Heart right ventricle (tissue), 16 donors: ENCODE measurements at regions not wholly inside any gene's neighbourhood (a gene's known extent, or its start where the extent isn't known, plus 50 kb on each side); places are given as distances from the start of the nearest gene placed in this dataset.

ENCODE experiments used
- ATAC-seq, 8 donors: fragments of 200-7000 bp; cut with Tn5 transposase; one replicate each; pipeline ENCODE4 v1.9.1; 2020; ENCODE audit warnings: mild to moderate bottlenecking in 8 of 8, moderate library complexity in 8 of 8, moderate number of reproducible peaks in 1 of 8
- DNase-seq, 2 donors: peaks; one replicate each; pipeline ENCODE4 v3.0.0-alpha.2; 2020
- H3K27ac ChIP-seq, 10 donors: fragments of 200-600 bp; sonication (generic) in 2 of 10; one replicate each; pipeline versions ENCODE4 v1.5.0 to v1.8.0; 2020 to 2022; ENCODE audit warnings: mild to moderate bottlenecking in 3 of 10
- H3K27me3 ChIP-seq, 7 donors: fragments of 200-600 bp; one replicate each; pipeline ENCODE4 v1.8.0; 2021 to 2022; ENCODE audit warnings: mild to moderate bottlenecking in 2 of 7
- H3K36me3 ChIP-seq, 9 donors: fragments of 200-600 bp; sonication (generic) in 1 of 9; one replicate each; pipeline versions ENCODE4 v1.5.0 to v1.8.0; 2020 to 2022; ENCODE audit warnings: mild to moderate bottlenecking in 2 of 9
- H3K4me1 ChIP-seq, 9 donors: fragments of 200-600 bp; sonication (generic) in 1 of 9; one replicate each; pipeline versions ENCODE4 v1.5.0 to v1.8.0; 2020 to 2022; ENCODE audit warnings: mild to moderate bottlenecking in 4 of 9
- H3K4me3 ChIP-seq, 10 donors: fragments of 200-600 bp; sonication (generic) in 2 of 10; one replicate each; pipeline versions ENCODE4 v1.5.0 to v1.8.0; 2020 to 2022; ENCODE audit warnings: mild to moderate bottlenecking in 7 of 10, moderate library complexity in 2 of 10
- H3K9me3 ChIP-seq, 11 donors: fragments of 200-600 bp in 10 of 11; sonication (generic) in 2 of 11; one replicate each; pipeline versions ENCODE4 v1.5.0 to v1.8.0; 2013 to 2022; ENCODE audit warnings: mild to moderate bottlenecking in 2 of 11, control low read depth in 1 of 11, moderate library complexity in 1 of 11
- WGBS, 2 donors: extraction: QIAGEN DNeasy Blood & Tissue Kit; methylation state at CpG; one replicate each; pipeline ENCODE4 v1.1.7; 2013; ENCODE audit warnings: inconsistent platforms in 1 of 2; 5-methylcytosine and 5-hydroxymethylcytosine counted together
- intact Hi-C, 10 donors: fragments of 100-400 bp; cut with DNase I; formaldehyde crosslinking; loops; one replicate each; pipeline versions ENCODE4 v1.11.1 to v1.14.2; 2022
- TF ChIP-seq, protein P1 (sequence below), 9 donors: fragments of 200-600 bp; sonication (generic) in 2 of 9; IDR thresholded peaks; one replicate each; pipeline versions ENCODE4 v1.5.0 to v1.8.0; 2021 to 2022; ENCODE audit warnings: antibody characterized with exemption in 9 of 9, mild to moderate bottlenecking in 5 of 9, moderate library complexity in 1 of 9
- donor health status: Arrhythmogenic right ventricular cardiomyopathy.
- donor health status: ischemic (EF 13 %, LVEDD 7.1; RV severe dilation, severe dysfunction).
- donor health status: healthy with polysubstance abuse.
- donor health status: DM: no; HTN: yes; CAD: no.
- donor health status: DM: no; HTN: no; CAD: no.
- donor health status: ischemic (EF 25% LVEDD 6.9; RV normal size, moderate dysfunction).
- donor health status: ischemic (EF 25% LVEDD 5.7; RV mildly dilated, moderate dysfunction).
- donor health status: healthy.
- donor health status: DM: yes; HTN: yes; CAD: no.
- donor health status: Ischemic cardiomyopathy.
- donor health status: ischemic (EF 35%, LVEDD 5.7; RV mildly dilated, moderate dysfunction).
- donor health status: nonischemic (EF 11% LVEDD 7.7; RV severe dilation, severe dysfunction).
- donor health status: DM: yes; HTN: yes; CAD: no.
- donor health status: PGD.
- donor health status: ischemic (EF 29% LVEDD 5.4; RV normal size, mild dysfunction).
- donor health status: nonischemic (EF 23%, LVEDD 6.1; RV moderate dilation, normal function).

DNA sequence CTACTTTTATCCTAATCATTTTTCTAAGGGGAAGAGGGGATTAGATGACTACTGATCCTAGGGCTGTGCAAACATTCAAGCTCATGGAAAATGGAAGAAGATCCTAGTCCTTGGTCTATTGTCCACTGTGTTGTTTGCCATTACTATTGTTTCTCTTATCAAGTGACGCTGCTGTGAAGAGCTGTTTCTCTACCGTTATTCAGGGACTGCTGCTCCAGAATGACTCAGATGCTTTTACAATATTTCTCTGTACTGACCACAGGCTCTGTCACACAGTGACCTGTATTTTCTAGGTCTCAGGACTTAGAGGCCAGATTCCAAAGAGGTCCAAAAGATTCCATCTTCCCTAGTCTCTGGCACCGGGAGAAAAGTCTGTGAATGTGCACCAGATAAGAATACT, 159.5 kb upstream of the CHD1 start:
- DNase-seq: no peak
- 54% methylated on average over 3 of the region's 3 CpGs for WGBS, 2 donors
- ATAC-seq: no peak
- no peak overlapping the region for H3K4me3 ChIP-seq
- TF ChIP-seq, protein P1, sequence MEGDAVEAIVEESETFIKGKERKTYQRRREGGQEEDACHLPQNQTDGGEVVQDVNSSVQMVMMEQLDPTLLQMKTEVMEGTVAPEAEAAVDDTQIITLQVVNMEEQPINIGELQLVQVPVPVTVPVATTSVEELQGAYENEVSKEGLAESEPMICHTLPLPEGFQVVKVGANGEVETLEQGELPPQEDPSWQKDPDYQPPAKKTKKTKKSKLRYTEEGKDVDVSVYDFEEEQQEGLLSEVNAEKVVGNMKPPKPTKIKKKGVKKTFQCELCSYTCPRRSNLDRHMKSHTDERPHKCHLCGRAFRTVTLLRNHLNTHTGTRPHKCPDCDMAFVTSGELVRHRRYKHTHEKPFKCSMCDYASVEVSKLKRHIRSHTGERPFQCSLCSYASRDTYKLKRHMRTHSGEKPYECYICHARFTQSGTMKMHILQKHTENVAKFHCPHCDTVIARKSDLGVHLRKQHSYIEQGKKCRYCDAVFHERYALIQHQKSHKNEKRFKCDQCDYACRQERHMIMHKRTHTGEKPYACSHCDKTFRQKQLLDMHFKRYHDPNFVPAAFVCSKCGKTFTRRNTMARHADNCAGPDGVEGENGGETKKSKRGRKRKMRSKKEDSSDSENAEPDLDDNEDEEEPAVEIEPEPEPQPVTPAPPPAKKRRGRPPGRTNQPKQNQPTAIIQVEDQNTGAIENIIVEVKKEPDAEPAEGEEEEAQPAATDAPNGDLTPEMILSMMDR (IDR thresholded peaks at IDR 0.05): no peak
- H3K4me1 ChIP-seq: no peaks in the 10 kb centered on the region
- H3K27ac ChIP-seq: no peak overlapping the region
- H3K27me3 ChIP-seq: no peaks in the 10 kb centered on the region
- no peaks in the 10 kb centered on the region for H3K36me3 ChIP-seq
- intact Hi-C loops: no loop called here
- peaks cover 0 to 10% (median 0%) of the 10 kb centered on the region in 11 donors for H3K9me3 ChIP-seq

DNA sequence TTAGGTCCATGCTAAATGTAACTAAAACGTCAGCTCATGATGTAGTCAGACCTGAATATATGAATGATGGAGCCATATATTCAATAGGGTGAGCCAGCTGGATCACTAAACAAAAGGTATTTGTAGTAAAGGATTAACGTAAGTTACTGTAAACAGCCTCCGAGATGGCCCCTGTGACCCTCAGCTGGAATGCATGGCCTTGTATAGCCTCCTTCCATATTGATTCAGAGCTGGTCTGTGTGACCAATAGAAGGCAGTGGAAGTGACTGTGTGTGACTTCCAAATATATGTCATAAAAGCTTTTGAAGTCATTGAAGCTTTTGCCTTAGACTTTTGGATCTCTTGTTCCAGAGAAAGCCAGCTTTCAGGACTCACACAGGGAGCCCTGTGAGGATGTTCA, 154.4 kb upstream of the CHD1 start:
- no peak overlapping the region for H3K27ac ChIP-seq
- no peaks in the 10 kb centered on the region for H3K4me1 ChIP-seq
- no peaks in the 10 kb centered on the region for H3K9me3 ChIP-seq
- no peak overlapping the region for H3K4me3 ChIP-seq
- TF ChIP-seq, protein P1 (IDR thresholded peaks at IDR 0.05): no peak
- intact Hi-C loops: no loop called here
- no peaks in the 10 kb centered on the region for H3K27me3 ChIP-seq
- ATAC-seq: no peak
- WGBS, 2 donors: 74 to 81% methylated on average over 3 of the region's 3 CpGs
- no peaks in the 10 kb centered on the region for H3K36me3 ChIP-seq
- DNase-seq: no peak

DNA sequence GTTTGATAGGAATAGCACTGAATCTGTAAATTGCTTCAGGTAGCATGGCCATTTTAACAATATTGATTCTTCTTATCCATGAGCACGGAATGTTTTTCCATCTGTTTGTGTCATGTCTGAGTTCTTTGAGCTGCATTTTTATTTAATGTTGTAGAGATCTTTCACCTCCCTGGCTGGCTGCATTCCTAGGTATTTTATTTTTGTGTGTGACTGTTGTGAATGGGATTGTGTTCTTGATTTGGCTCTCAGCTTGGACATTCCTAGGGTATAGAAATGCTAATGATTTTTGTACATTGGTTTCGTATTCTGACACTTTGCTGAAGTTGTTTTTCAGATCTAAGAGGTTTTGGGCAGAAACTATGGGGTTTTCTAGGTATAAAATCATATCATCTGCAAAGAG, 152.9 kb upstream of the CHD1 start:
- Histone ChIP-seq H3K36me3 (no peaks in the 10 kb centered on the region), H3K9me3 (no peaks in the 10 kb centered on the region), H3K4me1 (peaks cover 0 to 2% (median 0%) of the 10 kb centered on the region in 9 donors), H3K4me3 (no peak overlapping the region), H3K27ac (no peak overlapping the region), H3K27me3 (no peaks in the 10 kb centered on the region)
- DNase-seq (no peak), ATAC-seq (no peak)
- intact Hi-C loops: no loop called here
- WGBS, 2 donors: 77 to 81% methylated on average over 2 of the region's 2 CpGs
- TF ChIP-seq, protein P1 (IDR thresholded peaks at IDR 0.05): no peak

DNA sequence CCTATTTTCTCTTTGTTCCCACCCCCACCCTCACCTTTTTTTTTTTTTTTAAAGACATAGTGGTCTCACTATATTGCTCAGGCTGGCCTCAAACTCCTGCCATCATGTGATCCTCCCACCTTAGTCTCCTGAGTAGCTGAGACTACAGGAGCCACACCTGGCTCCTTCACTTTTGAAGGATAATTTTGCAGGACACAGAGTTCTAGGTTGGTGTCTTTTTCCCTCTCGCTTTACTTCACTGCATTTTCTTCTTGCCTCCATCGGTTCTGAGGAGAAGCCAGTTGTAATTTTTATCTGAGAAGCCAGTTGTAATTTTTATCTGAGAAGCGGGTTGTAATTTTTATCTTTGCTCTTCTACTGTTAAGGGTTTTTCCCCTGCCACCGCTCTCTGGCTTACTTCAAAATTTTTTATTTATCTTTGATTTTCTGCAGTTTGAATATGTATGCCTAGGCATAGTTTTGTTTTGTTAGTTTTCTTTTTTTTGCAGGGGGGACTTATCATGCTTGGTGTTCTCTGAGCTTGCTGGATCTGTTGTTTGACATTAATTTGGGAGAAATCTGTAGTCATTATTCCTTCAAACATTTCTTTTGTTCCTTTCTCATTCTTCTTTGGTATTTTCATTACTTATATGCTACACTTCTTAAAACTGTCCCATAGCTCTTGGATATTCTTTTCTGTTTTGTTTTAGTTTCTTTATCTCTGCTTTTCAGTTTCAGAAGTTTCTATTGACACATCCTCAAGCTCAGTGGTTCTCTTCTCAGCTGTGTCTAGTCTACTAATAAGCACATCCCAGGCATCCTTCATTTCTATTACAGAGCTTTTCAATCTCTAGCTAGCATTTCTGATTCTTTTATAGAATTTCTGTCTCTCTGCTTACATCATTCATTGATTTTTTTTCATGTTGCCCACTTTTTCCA, 148.2 kb upstream of the CHD1 start:
- Histone ChIP-seq H3K27me3 (no peaks in the 10 kb centered on the region), H3K36me3 (no peaks in the 10 kb centered on the region), H3K4me3 (no peak overlapping the region), H3K4me1 (peaks cover 0 to 9% (median 0%) of the 10 kb centered on the region in 9 donors), H3K9me3 (peaks cover 0 to 7% (median 0%) of the 10 kb centered on the region in 11 donors), H3K27ac (no peak overlapping the region)
- TF ChIP-seq, protein P1 (IDR thresholded peaks at IDR 0.05): no peak
- DNase-seq (no peak), ATAC-seq (no peak)
- WGBS, 2 donors: 39 to 53% methylated on average over 4 of the region's 4 CpGs
- intact Hi-C loops: no loop called here
